PC-3 (cell line): ENCODE measurements at regions not wholly inside any gene's neighbourhood (a gene's known extent, or its start where the extent isn't known, plus 50 kb on each side); places are given as distances from the start of the nearest gene placed in this dataset.

Source experiments
- EZH2 ChIP-seq: fragments of 300-600 bp; sonication (generic); IDR thresholded peaks from one replicate; pipeline ENCODE4 v1.6.1; 2017; ENCODE audit warnings: antibody characterized with exemption, mild to moderate bottlenecking, low read length; ENCODE audit not compliant: unreplicated experiment
- TF ChIP-seq, protein P1 (sequence below): fragments of 300-600 bp; sonication (generic); conservative IDR thresholded peaks from 2 replicates; pipeline ENCODE4 v1.5.1; 2017; ENCODE audit warnings: antibody characterized with exemption, low read depth, mild to moderate bottlenecking, low read length

DNA sequence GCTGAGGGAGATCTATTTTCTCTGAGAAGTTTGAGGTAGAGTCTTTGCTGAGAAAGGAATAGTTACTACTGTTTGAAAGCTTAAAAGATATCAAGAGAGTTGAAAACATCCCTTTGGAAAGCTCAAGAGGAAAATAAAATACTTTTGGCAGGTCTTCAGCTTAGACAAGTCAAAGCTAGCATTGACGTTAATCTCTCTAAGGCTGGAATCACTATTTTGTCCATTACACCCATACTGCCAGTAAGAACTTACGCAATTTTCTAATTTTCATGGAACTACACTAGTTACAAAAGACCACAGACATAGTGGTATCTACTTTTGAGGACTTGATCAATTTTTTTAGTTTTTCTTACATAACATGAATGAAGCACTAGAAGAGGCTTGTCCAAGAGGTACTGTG, 494.9 kb downstream of the PSAT1 start:
- TF ChIP-seq, protein P1, sequence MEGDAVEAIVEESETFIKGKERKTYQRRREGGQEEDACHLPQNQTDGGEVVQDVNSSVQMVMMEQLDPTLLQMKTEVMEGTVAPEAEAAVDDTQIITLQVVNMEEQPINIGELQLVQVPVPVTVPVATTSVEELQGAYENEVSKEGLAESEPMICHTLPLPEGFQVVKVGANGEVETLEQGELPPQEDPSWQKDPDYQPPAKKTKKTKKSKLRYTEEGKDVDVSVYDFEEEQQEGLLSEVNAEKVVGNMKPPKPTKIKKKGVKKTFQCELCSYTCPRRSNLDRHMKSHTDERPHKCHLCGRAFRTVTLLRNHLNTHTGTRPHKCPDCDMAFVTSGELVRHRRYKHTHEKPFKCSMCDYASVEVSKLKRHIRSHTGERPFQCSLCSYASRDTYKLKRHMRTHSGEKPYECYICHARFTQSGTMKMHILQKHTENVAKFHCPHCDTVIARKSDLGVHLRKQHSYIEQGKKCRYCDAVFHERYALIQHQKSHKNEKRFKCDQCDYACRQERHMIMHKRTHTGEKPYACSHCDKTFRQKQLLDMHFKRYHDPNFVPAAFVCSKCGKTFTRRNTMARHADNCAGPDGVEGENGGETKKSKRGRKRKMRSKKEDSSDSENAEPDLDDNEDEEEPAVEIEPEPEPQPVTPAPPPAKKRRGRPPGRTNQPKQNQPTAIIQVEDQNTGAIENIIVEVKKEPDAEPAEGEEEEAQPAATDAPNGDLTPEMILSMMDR = no peak
- TF ChIP-seq EZH2 = no peak
